HG03460 (cell line): ENCODE measurements at regions not wholly inside any gene's neighbourhood (a gene's known extent, or its start where the extent isn't known, plus 50 kb on each side); places are given as distances from the start of the nearest gene placed in this dataset.
"Not testable (repeated sequence)": the region's sequence is repeated elsewhere in the genome, so short reads cannot be mapped to it uniquely, and the experiment has no call there.

Source experiments
- ATAC-seq: cut with Tn5 transposase; IDR thresholded peaks from one replicate; pipeline ENCODE4 v1.9.1; 2021; ENCODE audit not compliant: unreplicated experiment

DNA sequence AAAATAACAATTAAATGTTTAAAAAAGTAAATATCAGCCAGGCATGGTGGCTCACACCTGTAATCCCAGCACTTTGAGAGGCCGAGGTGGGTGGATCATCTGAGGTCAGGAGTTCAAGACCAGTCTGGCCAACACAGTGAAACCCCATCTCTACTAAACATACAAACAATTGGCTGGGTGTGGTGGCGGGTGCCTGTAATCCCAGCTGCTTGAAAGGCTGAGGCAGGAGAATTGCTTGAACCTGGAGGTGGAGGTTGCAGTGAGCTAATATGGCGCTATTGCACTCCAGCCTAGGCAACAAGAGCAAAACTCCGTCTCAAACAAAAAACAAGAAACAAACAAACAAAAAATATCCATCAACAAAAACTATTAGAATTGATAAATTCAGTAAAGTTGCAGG is 77.5 kb downstream of the SNX5 start:
- ATAC-seq: not testable (repeated sequence)

DNA sequence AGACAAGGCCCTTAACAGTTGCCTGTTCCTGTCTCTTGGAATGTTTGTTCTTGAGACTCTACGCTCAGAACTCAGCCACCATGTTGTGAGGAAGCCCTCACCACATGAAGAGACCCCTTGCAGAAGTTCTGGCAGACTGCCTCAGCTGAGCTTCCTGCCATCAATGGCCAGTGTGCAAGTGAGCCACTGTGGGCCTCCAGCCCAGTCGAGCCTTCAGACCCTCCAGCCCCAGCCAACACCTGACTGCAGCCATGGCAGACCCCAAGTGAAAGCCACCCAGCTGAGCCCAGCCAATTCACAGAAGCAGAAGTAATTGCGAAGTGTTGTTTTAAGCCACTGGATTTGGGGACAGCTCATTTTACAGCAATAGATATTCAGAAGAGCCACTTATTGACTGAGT is 78.3 kb downstream of the SNX5 start:
- ATAC-seq: no peak

DNA sequence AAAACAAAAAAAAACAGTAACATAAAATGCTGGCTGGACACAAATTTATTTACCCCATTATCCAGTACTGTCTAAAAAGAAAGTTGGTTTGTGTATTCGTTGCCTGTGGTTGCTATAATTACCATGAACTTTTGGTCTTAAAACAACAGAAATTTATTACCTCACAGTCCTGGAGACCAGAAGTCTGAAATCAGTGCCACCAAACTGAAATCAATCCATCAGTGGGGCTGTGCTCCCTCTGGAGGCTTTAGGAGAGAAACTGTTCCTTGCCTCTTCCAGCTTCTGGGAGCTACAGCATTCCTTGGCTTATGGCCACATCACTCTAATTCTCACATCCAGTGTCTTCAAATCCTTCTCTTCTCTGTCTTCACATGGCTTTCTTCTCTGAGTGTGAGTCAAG is 79.4 kb downstream of the SNX5 start:
- ATAC-seq: no peak

DNA sequence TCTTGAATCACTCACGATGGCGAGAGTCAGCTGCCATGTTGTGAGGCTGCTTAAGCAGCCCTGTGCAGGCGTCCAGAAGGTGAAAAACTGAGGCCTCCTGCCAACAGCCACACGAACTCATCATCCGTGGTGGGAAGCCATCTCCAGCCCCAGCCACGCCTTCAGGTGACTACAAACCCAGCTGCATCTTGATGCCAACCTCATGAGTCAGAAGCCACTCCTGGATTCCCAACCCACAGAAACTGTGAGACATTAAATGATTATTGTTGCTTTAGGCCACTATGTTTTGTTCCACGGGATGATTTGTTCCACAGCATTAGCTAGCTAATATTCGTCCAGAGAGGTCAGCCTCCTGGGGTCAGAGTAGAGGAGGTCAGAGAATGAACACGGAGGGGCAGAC is 80.5 kb downstream of the SNX5 start:
- no peak for ATAC-seq

DNA sequence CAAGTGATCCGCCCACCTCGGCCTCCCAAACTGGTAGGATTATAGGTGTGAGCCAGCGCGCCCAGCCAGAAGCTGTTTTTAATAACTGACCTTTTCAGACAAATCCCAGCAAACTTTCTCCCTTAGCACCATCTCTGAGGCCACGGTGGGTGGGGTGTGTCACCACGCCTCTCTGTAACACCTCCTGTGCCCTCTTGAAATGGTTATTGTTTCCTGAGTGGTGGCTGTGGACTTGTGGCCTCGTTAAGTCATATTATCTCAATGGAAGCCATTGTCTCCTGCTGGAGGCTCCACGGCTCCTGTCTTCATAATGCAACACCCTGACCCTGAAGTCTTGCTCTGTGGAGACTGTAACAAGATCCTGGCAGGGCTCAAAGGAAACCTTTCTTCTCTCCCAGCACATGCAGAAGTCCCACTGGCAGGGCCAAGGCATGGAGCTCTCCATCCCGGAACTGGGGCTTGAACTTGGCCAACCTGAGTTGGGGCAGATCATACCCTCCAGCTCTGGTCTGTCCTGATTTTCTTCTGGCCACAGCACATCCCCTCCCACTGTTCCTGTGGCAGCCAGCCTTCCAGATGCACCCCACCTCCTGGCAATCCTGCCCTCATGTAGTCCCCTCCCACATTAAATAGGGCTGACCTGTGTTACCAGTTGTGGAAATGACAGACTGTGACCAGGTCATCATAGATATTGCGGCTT is 81.1 kb downstream of the SNX5 start:
- ATAC-seq: no peak

DNA sequence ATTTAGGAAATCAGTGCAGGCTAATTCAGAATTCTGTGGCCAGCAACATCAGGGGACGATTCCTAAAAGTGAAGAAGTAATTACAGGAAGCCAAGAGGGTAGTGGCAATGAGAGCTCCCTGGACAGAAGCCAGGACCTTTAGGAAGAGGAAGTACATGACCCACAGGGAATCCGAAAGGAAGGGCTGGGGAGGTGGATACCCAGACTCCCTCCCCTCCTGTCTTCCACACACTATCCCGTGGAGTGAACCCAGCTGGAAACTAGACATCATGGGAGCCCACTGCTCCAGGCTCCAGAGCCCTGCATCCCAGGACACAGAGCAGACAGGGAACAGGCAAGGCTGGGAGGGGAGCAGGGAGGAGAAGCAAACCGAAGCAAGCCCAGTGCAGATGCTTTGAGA is 83.0 kb downstream of the SNX5 start:
- no peak for ATAC-seq

DNA sequence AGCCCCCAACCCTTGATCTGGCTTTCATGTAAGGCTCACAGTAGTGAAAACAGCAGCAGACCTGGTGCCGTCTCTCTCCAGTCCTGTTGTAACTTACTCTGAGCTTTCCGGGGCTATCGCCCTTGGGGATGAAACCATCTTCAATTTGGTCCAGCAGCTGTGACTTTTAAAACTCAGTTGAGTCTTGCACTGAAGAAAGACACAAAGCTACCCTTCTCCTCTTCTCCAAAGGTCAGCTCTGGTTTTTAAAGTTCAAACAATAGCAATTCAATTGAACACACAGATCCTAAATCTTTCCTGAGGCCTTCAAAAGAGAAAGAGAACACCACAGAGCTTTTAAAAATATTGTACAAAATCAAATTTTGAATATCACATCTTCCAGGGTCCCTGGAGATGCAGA is 83.5 kb downstream of the SNX5 start:
- ATAC-seq: no peak

DNA sequence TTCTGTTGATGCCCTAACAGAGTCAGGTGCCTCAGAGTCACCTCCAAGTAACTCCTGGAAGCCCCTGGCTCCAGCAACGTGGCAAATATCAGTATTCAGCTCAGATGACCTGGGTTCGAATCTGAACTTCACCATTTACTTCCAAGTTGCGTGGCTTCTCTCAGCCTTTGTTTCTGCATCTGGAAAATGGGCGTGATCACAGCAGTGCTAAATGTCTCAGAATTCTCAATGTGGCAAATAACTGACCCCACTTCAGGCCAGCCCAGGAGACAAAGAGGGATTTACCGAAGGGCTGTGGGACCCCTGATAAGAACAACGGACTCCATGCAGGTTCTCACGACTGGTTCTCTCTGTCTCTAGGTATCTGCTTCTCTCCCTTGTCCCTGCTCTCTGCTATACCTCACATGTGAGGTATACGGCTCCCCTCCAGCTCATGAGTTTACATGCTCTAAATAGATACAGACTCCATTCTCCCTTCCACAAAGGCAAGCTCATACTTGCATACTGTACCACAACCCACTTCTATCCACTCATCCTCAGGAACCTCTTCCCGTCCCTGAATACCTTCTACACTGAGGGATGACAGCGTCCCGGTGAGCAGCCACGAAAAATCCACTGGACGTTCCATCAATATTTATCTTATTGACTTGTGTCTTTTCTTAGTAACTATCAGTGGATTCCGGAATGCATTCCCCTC is 84.1 kb downstream of the SNX5 start:
- no peak for ATAC-seq

DNA sequence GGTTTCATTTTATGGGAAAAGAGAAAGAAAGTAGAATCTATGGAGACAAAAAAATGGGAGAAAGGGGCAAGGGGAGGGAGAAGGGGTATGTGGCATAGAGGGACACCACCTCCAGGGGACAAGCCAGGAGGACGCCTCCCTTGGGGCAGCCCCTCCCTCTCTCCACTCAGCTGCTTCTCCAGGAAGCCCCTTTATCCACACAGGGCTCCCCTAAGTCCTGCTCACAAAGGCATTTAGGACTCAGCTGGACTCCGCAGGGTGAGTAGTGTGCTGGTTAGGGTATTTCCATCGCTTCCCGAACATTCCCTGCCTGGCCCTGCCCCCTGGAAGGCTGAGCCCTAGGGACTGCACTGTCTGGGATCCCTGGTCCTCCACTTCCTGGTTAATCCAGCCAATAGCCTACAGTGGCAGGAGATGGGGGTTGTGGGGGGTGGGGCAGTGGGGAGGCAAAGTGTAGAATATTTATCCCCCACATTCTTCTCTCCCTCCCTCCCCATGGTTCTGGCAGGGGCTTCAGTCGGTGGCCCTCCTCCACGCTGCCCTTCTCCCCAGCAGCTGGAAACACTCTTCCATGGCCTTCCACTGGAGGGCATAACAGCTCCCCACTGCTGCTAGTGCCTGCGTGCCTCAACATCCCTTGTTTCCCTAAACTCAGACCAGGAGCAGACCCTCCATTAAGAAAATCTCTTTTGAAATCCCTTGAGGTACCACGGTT is 84.8 kb downstream of the SNX5 start:
- ATAC-seq: no peak

DNA sequence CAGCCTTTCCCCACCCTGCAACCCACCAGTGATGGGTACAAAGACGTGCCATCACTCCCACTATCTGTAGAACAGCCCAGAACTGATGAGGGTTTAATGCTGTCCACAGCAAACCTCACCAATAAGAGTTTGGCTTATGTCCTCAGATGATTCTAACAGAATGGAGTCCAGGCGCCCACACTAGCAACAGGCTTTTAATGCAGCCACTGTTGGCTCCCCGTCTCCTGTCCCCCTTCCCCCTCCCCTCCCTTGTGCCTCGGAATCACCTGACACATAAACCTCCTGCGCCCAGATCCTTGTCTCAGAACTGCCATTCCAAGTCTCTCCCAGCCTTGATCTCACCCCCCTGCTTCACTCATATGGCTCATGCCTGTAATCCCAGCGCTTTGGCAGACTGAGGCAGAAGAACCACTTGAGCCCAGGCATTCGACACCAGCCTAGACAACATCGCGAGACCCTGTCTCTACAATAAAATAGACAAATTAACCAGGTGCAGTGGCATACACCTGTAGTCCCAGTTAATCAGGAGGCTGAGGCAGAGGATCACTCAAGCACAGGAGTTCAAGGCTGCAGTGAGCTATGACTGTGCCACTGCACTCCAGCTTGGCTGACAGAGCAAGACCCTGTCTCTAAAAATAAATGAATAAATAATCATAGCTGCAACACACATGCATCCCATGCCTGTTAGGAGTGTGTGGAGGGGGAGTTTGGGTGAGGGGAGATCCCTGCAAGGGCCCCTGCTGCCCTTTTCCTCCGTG is 85.6 kb downstream of the SNX5 start:
- no peak for ATAC-seq

DNA sequence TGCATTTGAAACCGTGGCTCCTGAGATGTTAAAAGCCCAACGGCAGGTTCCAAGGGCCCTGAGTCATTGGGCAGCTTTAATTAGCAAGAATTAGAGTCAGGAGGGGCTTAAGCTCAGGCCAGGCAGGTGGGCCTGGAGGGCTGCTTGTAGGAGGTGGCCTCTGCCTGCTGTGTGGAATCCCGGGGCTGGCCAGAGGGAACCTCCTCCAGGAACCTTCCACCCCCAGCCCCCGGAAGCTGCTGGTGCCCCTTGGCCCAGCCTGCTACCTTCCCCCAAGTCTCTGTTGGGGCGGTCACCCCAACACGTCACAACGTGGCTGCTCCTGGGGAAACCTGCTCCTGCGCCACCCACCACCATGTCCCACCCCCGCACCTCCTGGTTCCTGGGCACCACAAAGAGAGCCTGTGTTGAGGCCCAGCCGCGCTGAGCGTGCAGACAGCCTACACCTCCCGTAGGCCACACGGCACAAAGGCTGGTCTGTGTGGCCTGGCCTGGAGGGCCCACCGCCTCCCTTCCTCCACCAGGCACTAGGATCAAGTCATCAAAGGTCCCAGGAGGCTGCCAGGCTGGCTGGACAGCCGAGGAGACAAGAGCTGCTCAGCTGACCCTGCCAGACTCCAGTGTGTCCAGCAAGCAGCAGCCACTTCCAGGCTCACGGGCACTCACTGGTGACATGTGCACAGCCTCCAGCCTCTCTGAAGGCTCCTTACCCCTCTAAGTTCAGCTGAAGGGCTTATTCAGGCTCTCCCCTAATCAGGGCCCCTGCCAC is 86.3 kb downstream of the SNX5 start:
- no peak for ATAC-seq

DNA sequence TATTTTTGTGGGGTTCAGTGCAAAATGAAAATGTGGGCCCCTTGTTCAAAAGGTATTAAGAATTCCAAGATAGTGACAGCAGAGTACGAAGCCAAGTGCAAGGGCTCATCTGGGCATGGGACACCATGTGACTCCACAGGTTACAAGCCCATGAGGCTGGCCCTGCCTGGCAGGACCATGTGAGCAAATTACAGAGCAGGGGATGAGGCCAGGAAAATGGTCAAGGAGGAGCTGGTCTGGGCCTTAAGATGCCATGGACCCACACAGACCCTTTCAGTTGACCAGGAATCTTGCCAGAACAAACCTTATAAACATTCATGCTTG is 86.9 kb downstream of the SNX5 start:
- no peak for ATAC-seq

DNA sequence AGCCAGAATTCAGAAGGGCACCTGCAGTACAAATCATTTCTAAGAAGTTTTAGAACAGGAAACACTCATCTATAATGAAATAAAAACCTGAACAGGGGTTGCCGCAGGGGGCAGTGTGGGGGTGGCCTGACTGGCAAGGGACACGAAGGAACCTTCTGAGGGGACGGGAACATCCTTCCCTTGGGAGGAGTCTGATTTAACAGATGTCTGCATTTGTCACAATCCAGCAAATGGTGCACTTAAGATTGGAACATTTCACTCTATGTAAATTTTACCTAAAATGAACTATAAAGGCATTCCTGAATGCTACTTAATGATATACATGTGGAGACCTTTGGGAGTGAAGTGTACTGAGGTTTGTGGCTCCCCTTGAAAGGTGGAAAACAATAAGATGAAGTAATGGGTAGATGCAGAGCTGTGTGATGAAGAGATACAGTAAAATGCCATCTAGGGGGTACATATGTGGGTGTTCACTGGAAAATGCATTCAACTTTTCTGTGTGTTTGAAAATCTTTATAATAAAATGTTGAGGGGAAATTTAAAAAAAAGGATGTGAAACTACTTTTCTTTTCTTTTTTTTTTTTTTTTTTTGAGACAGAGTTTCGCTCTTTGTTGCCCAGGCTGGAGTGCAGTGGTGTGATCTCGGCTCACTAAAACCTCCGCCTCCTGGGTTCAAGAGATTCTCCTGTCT is 89.5 kb downstream of the SNX5 start:
- ATAC-seq: no peak

DNA sequence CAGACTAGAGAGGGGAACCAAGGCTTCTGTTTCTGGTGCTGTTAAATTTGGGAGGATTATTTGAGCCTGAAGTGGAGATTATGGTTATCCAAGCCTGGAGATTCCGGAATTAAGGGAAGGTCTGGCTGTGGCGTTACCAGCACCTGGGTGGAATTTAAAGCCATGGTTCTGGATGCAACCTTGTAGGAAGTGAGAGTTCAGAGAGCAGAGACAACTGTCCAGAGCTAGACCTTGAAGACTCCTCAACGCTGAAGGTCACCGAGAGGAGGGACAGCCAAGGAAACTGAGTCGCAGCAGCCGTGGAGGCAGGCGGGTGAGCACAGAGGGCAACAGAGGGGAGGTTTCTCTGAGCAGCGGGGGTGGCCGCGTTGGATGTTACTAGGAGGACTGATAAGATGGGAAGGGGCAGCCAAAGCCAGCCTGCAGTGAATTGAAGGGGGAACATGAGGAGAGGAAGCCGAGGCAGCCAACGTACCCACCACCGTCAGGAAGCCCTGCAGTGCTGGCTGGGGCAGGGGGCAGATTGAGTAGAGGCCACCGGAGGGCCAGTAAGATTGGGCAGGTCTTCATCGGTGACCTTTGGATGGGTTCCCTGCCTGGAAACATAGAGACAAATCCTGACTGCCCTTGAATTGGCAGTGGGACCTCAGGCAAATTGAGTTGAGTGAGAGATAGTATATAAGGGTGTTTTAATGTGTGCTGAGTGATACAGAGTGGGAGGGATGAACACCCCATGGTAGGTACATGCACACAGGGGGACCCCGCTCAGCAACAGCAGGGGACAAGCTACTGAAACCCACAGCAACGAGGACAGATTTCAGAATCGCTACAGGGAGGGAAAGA is 90.3 kb downstream of the SNX5 start:
- ATAC-seq: no peak

DNA sequence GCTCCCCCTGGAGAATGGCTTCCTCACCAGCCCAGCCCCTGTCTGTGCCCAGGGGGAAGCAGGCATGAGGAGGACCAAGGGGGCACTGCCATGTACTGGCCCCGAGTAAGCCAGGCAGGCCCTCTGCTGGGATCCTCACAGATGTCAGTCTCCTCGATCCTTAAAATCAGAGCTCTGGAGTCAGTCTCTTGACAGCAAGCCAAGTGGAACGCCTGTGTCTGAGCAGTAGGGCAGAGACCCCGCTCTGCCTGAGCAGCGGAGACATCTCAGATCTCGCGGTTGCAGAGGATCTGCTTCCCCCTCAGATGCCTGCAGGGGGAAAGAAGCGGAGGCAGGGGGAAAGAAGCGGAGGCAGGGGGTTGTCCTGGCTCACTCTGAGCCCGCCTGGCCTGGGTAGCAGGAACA is 92.6 kb downstream of the SNX5 start:
- no peak for ATAC-seq

DNA sequence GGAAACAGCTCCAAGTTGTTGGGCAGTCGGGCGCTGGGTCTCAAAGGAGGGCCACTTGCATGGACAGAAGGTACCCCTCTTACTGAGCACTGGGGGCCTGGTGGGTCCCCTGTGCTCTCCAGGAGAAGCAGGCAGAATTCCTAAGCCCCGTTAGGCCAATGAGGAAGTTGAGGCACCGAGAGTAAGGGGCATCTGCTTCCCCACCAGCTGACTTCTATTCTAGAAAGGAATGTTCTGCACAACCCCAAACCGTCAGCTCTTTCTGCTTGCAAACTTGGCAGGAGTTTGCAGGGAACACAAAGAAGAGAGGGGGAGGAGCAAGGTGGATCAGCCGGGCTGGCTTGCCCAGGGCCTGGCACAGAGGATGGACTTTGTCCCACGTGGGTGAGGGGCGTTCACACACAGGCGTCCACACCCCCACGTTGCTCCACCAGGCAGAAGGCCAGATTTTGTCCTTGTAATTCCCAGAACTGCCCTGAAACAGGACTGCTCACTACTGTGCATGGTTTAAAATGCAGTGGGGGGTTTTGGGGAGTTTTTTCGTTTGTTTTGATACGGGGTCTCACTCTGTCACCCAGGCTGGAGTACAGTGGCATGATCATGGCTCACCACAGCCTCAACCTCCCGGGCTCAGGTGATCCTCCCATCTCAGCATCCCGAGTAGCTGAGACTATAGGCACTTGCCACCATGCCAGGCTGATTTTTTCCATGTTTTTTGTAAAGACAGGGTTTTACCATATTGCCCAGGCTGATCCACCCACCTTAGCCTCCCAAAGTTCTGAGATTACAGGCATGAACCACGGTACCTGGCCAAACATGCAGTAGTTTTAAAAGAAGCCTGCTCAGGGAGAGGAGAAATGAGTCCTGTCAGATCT is 93.3 kb downstream of the SNX5 start:
- no peak for ATAC-seq

DNA sequence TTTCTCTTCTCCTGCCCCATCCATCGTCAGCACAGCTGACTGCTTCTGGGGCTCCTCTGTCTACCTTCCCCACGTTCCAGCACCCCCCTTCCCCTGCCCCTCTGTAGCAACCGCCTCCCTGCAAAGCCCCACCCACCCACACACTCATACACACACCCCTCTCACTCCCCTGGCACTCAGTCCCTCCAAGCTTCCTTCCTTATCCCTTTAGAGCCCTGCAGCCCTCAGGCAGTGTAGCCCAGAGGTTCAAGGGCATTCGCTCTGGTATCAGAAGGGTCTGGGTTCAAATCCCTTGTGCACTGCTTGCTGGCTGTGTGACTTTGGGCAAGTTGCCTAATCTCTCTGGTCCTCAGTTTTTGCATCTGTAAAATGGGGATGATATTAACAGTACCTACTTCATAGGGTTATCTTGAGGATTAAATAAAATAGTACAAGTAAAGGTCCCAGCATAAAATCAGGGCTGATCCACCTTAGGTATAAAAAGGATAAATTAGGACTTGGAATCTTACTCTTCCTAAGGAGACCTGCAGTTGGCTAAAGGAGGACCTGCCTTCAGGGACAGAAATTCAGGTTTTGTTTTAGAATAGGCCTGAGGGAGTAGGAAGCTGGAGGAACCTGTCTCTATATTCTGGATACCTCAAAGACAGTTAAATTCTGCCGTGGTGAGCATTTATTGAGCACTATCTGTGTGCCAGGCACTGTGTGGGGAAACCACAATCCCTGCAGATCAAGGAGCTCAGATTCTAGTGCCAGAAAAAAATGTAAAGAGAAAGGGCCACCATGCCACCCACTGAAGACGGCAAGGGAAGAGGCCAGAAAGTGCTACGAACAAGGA is 94.1 kb downstream of the SNX5 start:
- no peak for ATAC-seq
